ENCODE measurements at regions not wholly inside any gene's neighbourhood (a gene's known extent, or its start where the extent isn't known, plus 50 kb on each side); places are given as distances from the start of the nearest gene placed in this dataset.

- no peak for DNase-seq
- no peaks in the 10 kb centered on the region for H4K20me1 ChIP-seq (ENCODE audit: insufficient read depth, low read depth, low read length)
- H2AFZ ChIP-seq (ENCODE audit: low read length) = no peak overlapping the region
- H3K9me2 ChIP-seq (replicated peaks; ENCODE audit: insufficient read depth, low read length) = no peaks in the 10 kb centered on the region
- H3K79me2 ChIP-seq (ENCODE audit: low read length) = no peaks in the 10 kb centered on the region
- H3K4me2 ChIP-seq (ENCODE audit: low read depth, low read length, poor library complexity, severe bottlenecking) = no peak overlapping the region
- peaks cover 5% of the 10 kb centered on the region; the same call in 1 of the 2 replicates for H3K4me1 ChIP-seq (ENCODE audit: low read length)
- no peaks in the 10 kb centered on the region for H3K27me3 ChIP-seq (ENCODE audit: low read length)
- H3K36me3 ChIP-seq (ENCODE audit: insufficient read depth, low read length) = no peaks in the 10 kb centered on the region
- H3K9ac ChIP-seq (ENCODE audit: low read length) = no peak overlapping the region
- no peaks in the 10 kb centered on the region for H3K9me3 ChIP-seq (ENCODE audit: low read length)
- no peak overlapping the region for H3K27ac ChIP-seq (ENCODE audit: low read length)
- no peak overlapping the region for H3K4me3 ChIP-seq (ENCODE audit: low read length)
Measured at GRCh38 chr5:175305251-175305650, 138.7 kb downstream of the DRD1 start.

GRCh38 chr5:175290379-175290778, 153.6 kb downstream of the DRD1 start:
- Histone ChIP-seq H3K4me2 (ENCODE audit: low read depth, low read length, poor library complexity, severe bottlenecking) (no peak overlapping the region), H3K9me2 (replicated peaks; ENCODE audit: insufficient read depth, low read length) (no peaks in the 10 kb centered on the region), H4K20me1 (ENCODE audit: insufficient read depth, low read depth, low read length) (no peaks in the 10 kb centered on the region), H3K27ac (ENCODE audit: low read length) (no peak overlapping the region), H3K9me3 (ENCODE audit: low read length) (no peaks in the 10 kb centered on the region), H3K4me1 (ENCODE audit: low read length) (no peaks in the 10 kb centered on the region), H3K36me3 (ENCODE audit: insufficient read depth, low read length) (no peaks in the 10 kb centered on the region), H3K4me3 (ENCODE audit: low read length) (no peak overlapping the region), H3K9ac (ENCODE audit: low read length) (no peak overlapping the region), H3K27me3 (ENCODE audit: low read length) (no peaks in the 10 kb centered on the region), H2AFZ (ENCODE audit: low read length) (no peak overlapping the region), H3K79me2 (ENCODE audit: low read length) (no peaks in the 10 kb centered on the region)
- DNase-seq = no peak

- Histone ChIP-seq H2AFZ (ENCODE audit: low read length) (no peak overlapping the region), H3K4me1 (ENCODE audit: low read length) (no peaks in the 10 kb centered on the region), H3K36me3 (ENCODE audit: insufficient read depth, low read length) (no peaks in the 10 kb centered on the region), H3K4me3 (ENCODE audit: low read length) (no peak overlapping the region), H3K79me2 (ENCODE audit: low read length) (no peaks in the 10 kb centered on the region), H3K4me2 (ENCODE audit: low read depth, low read length, poor library complexity, severe bottlenecking) (no peak overlapping the region), H3K27me3 (ENCODE audit: low read length) (no peaks in the 10 kb centered on the region), H3K27ac (ENCODE audit: low read length) (no peak overlapping the region), H3K9me3 (ENCODE audit: low read length) (no peaks in the 10 kb centered on the region), H4K20me1 (ENCODE audit: insufficient read depth, low read depth, low read length) (no peaks in the 10 kb centered on the region), H3K9me2 (replicated peaks; ENCODE audit: insufficient read depth, low read length) (no peaks in the 10 kb centered on the region), H3K9ac (ENCODE audit: low read length) (no peak overlapping the region)
- DNase-seq = no peak
Measured at GRCh38 chr5:175288048-175288621, 155.8 kb downstream of the DRD1 start.

- DNase-seq = no peak
- Histone ChIP-seq H3K79me2 (ENCODE audit: low read length) (no peaks in the 10 kb centered on the region), H2AFZ (ENCODE audit: low read length) (no peak overlapping the region), H3K4me3 (ENCODE audit: low read length) (no peak overlapping the region), H3K4me1 (ENCODE audit: low read length) (peaks cover 1% of the 10 kb centered on the region; the same call in 1 of the 2 replicates), H3K36me3 (ENCODE audit: insufficient read depth, low read length) (no peaks in the 10 kb centered on the region), H3K9ac (ENCODE audit: low read length) (no peak overlapping the region), H3K4me2 (ENCODE audit: low read depth, low read length, poor library complexity, severe bottlenecking) (no peak overlapping the region), H3K27me3 (ENCODE audit: low read length) (no peaks in the 10 kb centered on the region), H3K27ac (ENCODE audit: low read length) (no peak overlapping the region), H3K9me3 (ENCODE audit: low read length) (no peaks in the 10 kb centered on the region), H4K20me1 (ENCODE audit: insufficient read depth, low read depth, low read length) (no peaks in the 10 kb centered on the region), H3K9me2 (replicated peaks; ENCODE audit: insufficient read depth, low read length) (no peaks in the 10 kb centered on the region)
Measured at GRCh38 chr5:175286981-175287380, 157.0 kb downstream of the DRD1 start.

- Histone ChIP-seq H4K20me1 (ENCODE audit: insufficient read depth, low read depth, low read length) (no peaks in the 10 kb centered on the region), H3K27ac (ENCODE audit: low read length) (no peak overlapping the region), H3K4me1 (ENCODE audit: low read length) (peaks cover 7% of the 10 kb centered on the region; the same call in 1 of the 2 replicates), H3K79me2 (ENCODE audit: low read length) (no peaks in the 10 kb centered on the region), H3K9me3 (ENCODE audit: low read length) (no peaks in the 10 kb centered on the region), H3K4me3 (ENCODE audit: low read length) (no peak overlapping the region), H3K9ac (ENCODE audit: low read length) (no peak overlapping the region), H3K9me2 (replicated peaks; ENCODE audit: insufficient read depth, low read length) (no peaks in the 10 kb centered on the region), H2AFZ (ENCODE audit: low read length) (no peak overlapping the region), H3K27me3 (ENCODE audit: low read length) (no peaks in the 10 kb centered on the region), H3K36me3 (ENCODE audit: insufficient read depth, low read length) (no peaks in the 10 kb centered on the region), H3K4me2 (ENCODE audit: low read depth, low read length, poor library complexity, severe bottlenecking) (no peak overlapping the region)
- no peak for DNase-seq
Measured at GRCh38 chr5:175285261-175285660, 158.7 kb downstream of the DRD1 start.

- Histone ChIP-seq H3K4me3 (ENCODE audit: low read length) (no peak overlapping the region), H3K9ac (ENCODE audit: low read length) (no peak overlapping the region), H3K27ac (ENCODE audit: low read length) (no peak overlapping the region), H3K4me1 (ENCODE audit: low read length) (peaks cover 7% of the 10 kb centered on the region; the same call in 1 of the 2 replicates), H3K36me3 (ENCODE audit: insufficient read depth, low read length) (no peaks in the 10 kb centered on the region), H3K4me2 (ENCODE audit: low read depth, low read length, poor library complexity, severe bottlenecking) (no peak overlapping the region), H4K20me1 (ENCODE audit: insufficient read depth, low read depth, low read length) (no peaks in the 10 kb centered on the region), H2AFZ (ENCODE audit: low read length) (no peak overlapping the region), H3K9me2 (replicated peaks; ENCODE audit: insufficient read depth, low read length) (no peaks in the 10 kb centered on the region), H3K27me3 (ENCODE audit: low read length) (no peaks in the 10 kb centered on the region), H3K9me3 (ENCODE audit: low read length) (no peaks in the 10 kb centered on the region), H3K79me2 (ENCODE audit: low read length) (no peaks in the 10 kb centered on the region)
- no peak for DNase-seq
Measured at GRCh38 chr5:175284806-175285205, 159.2 kb downstream of the DRD1 start.

GRCh38 chr5:175282611-175283225, 161.3 kb downstream of the DRD1 start:
- Histone ChIP-seq H3K4me3 (ENCODE audit: low read length) (no peak overlapping the region), H3K9me3 (ENCODE audit: low read length) (no peaks in the 10 kb centered on the region), H2AFZ (ENCODE audit: low read length) (no peak overlapping the region), H3K79me2 (ENCODE audit: low read length) (no peaks in the 10 kb centered on the region), H3K9ac (ENCODE audit: low read length) (no peak overlapping the region), H3K27me3 (ENCODE audit: low read length) (no peaks in the 10 kb centered on the region), H3K4me2 (ENCODE audit: low read depth, low read length, poor library complexity, severe bottlenecking) (no peak overlapping the region), H4K20me1 (ENCODE audit: insufficient read depth, low read depth, low read length) (no peaks in the 10 kb centered on the region), H3K9me2 (replicated peaks; ENCODE audit: insufficient read depth, low read length) (no peaks in the 10 kb centered on the region), H3K36me3 (ENCODE audit: insufficient read depth, low read length) (no peaks in the 10 kb centered on the region), H3K27ac (ENCODE audit: low read length) (no peak overlapping the region), H3K4me1 (ENCODE audit: low read length) (peaks cover 7% of the 10 kb centered on the region; the same call in 1 of the 2 replicates)
- no peak for DNase-seq

GRCh38 chr5:175281714-175282113, 162.3 kb downstream of the DRD1 start:
- H3K9me3 ChIP-seq (ENCODE audit: low read length) = no peaks in the 10 kb centered on the region
- H3K27me3 ChIP-seq (ENCODE audit: low read length) = no peaks in the 10 kb centered on the region
- no peaks in the 10 kb centered on the region for H3K79me2 ChIP-seq (ENCODE audit: low read length)
- no peaks in the 10 kb centered on the region for H3K9me2 ChIP-seq (replicated peaks; ENCODE audit: insufficient read depth, low read length)
- no peak overlapping the region for H3K27ac ChIP-seq (ENCODE audit: low read length)
- peak; percentile 44 for DNase-seq
- H3K4me2 ChIP-seq (ENCODE audit: low read depth, low read length, poor library complexity, severe bottlenecking) = no peak overlapping the region
- H4K20me1 ChIP-seq (ENCODE audit: insufficient read depth, low read depth, low read length) = no peaks in the 10 kb centered on the region
- no peak overlapping the region for H3K9ac ChIP-seq (ENCODE audit: low read length)
- peaks cover 7% of the 10 kb centered on the region; the same call in 1 of the 2 replicates for H3K4me1 ChIP-seq (ENCODE audit: low read length)
- H2AFZ ChIP-seq (ENCODE audit: low read length) = no peak overlapping the region
- no peaks in the 10 kb centered on the region for H3K36me3 ChIP-seq (ENCODE audit: insufficient read depth, low read length)
- no peak overlapping the region for H3K4me3 ChIP-seq (ENCODE audit: low read length)
